GM10266 (cell line): ENCODE measurements at regions not wholly inside any gene's neighbourhood (a gene's known extent, or its start where the extent isn't known, plus 50 kb on each side); places are given as distances from the start of the nearest gene placed in this dataset.

Experiments
- DNase-seq: peaks from one replicate; pipeline ENCODE4 v3.0.0; 2012; ENCODE audit errors: extremely low spot score
- CTCF ChIP-seq: IDR thresholded peaks from 2 replicates; pipeline ENCODE4 v1.5.1; 2012; ENCODE audit warnings: mild to moderate bottlenecking, low read depth; ENCODE audit not compliant: control insufficient read depth, insufficient read depth; ENCODE audit errors: missing control alignments

- no peak for TF ChIP-seq CTCF
- DNase-seq: no peak
Observed at GRCh38 chr3:182246870-182247269, 535.1 kb downstream of the SOX2 start.

DNA sequence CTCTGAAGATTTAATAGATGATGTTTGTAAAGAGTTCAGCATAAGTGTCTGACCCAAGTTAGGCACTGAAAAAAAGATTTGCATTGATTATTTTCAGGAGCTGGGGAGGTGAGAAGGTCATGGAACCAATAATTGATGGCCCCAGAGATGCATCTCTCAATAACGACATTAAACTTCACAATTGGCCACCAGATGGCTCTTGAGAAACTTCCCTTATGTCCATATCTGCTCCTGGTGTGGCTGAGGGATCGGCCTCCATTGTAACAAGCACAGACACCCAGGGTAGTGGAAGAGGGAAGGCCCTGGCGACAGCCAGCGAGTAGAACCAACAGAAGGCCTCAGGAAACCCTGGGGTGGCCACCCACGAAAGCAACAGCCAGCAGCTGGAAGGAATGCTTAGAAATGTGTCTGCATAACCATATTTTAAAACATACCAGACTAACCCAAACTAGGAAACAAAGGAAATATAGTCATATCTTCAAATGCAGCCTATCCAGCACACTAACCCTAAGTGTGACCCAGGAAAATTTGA lies 536.7 kb downstream of the SOX2 start:
- peak; percentile 5 for TF ChIP-seq CTCF
- DNase-seq: peak; percentile 36

- TF ChIP-seq CTCF: no peak
- DNase-seq: no peak
Observed at GRCh38 chr3:182252802-182253201, 540.5 kb upstream of the ATP11B start.

DNA sequence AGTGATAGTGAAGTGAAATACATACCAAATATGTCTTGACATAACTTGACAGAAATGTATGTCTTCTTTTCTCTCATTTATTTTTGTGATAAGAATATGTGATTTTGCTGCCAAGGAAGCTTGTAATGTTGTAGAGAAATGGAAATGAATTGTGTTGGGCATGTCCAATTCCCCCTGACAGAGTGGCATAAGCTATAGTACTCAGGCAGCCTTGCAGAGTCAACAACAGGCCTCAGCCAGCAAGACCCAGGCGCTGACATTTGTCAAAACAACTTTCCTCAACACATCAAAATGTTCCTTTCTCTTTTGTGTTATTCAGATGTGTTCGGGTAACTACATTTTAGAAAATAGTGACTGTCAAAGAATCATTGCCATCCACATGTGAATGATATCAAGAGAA lies 538.1 kb upstream of the ATP11B start:
- no peak for TF ChIP-seq CTCF
- DNase-seq: no peak

DNA sequence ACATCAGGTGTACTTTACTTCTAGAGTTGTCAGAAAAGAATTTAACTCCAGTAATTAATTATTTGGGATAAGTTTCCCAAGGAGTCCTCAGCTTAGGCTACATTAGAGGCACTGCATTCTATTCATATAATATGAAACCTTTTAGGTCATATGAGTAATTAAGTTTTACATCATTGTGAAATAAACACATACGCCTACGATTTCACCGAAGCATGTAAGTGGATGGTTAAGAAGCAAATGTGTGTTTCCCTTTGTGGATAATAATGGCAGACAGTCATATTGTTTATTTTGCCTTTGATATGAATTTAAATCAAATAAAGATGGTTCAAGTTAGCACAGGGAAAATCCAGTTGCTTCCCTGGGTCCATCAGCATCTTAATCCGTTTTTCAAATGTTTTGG lies 535.9 kb upstream of the ATP11B start:
- DNase-seq: no peak
- TF ChIP-seq CTCF: no peak

DNA sequence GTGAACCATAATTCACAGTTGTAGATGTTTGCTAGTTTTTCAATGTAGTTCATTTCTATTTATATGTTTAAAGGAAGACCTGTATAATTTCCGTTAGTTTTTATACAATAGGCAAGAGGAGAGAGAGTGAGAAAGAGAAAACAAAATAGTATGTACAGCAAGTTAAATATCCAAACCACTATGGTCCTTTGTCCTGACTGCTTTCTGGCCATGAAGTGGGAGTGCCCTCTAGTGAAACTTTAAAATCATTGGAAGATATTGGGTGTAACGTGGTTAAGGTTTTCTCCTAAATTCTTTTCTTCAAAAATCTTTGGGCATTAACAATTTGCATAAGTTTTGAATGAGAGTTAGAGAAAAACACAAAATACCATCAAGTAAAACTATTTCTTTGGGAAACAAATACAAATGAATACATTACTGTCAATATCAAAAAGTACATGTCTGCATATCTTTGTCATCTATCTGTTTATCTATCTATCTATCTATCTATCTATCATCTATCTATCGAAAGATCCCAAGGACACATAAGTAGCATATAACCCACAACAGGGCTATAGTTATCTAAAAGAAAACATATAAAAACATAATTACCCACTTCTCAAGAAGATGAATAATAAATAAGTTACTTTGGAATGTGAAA lies 534.6 kb upstream of the ATP11B start:
- DNase-seq: no peak
- TF ChIP-seq CTCF: peak; percentile 52

- no peak for DNase-seq
- no peak for TF ChIP-seq CTCF
Observed at GRCh38 chr3:182259579-182259978, 533.7 kb upstream of the ATP11B start.
